A549 (cell line): ENCODE measurements at regions not wholly inside any gene's neighbourhood (a gene's known extent, or its start where the extent isn't known, plus 50 kb on each side); places are given as distances from the start of the nearest gene placed in this dataset.

ENCODE experiments used
- GATA3 ChIP-seq: IDR thresholded peaks from 2 replicates; pipeline ENCODE4 v1.6.1; 2012; ENCODE audit warnings: borderline replicate concordance
- MAX ChIP-seq: IDR thresholded peaks from 2 replicates; pipeline ENCODE4 v1.6.1; 2012
- PBX3 ChIP-seq: IDR thresholded peaks from 2 replicates; pipeline ENCODE4 v1.6.1; 2012
- RFX5 ChIP-seq: fragments of 450-650 bp; IDR thresholded peaks from 2 replicates; pipeline ENCODE4 v1.7.1; 2014; ENCODE audit warnings: antibody characterized with exemption, mild to moderate bottlenecking, moderate library complexity
- SMC3 ChIP-seq: fragments of >200 bp; sonication (Bioruptor Twin); formaldehyde crosslinking; IDR thresholded peaks from 3 replicates; pipeline ENCODE4 v1.6.1; 2018; ENCODE audit warnings: inconsistent platforms

- no peak for TF ChIP-seq RFX5
- no peak for TF ChIP-seq GATA3
- TF ChIP-seq PBX3, result no peak
- TF ChIP-seq SMC3, result no peak
- TF ChIP-seq MAX, result no peak
These were observed 162.0 kb upstream of the FIGN start for GRCh38 chr2:163897799-163898198.
